OCI-LY1 (cell line): ENCODE measurements at regions not wholly inside any gene's neighbourhood (a gene's known extent, or its start where the extent isn't known, plus 50 kb on each side); places are given as distances from the start of the nearest gene placed in this dataset.

ENCODE experiments used
- EZH2 ChIP-seq: fragments of 200-600 bp; sonication (generic), shearing (Covaris generic); IDR thresholded peaks from 2 replicates; pipeline ENCODE4 v1.8.0; 2017; ENCODE audit warnings: borderline replicate concordance, mixed run types, mild to moderate bottlenecking, antibody characterized with exemption, low read length, moderate library complexity, mixed read lengths
- TF ChIP-seq, protein P1 (sequence below): fragments of 200-600 bp; sonication (generic), shearing (Covaris generic); IDR thresholded peaks from 2 replicates; pipeline ENCODE4 v1.5.1; 2017; ENCODE audit warnings: mild to moderate bottlenecking, antibody characterized with exemption, low read length, moderate library complexity, mixed read lengths

DNA sequence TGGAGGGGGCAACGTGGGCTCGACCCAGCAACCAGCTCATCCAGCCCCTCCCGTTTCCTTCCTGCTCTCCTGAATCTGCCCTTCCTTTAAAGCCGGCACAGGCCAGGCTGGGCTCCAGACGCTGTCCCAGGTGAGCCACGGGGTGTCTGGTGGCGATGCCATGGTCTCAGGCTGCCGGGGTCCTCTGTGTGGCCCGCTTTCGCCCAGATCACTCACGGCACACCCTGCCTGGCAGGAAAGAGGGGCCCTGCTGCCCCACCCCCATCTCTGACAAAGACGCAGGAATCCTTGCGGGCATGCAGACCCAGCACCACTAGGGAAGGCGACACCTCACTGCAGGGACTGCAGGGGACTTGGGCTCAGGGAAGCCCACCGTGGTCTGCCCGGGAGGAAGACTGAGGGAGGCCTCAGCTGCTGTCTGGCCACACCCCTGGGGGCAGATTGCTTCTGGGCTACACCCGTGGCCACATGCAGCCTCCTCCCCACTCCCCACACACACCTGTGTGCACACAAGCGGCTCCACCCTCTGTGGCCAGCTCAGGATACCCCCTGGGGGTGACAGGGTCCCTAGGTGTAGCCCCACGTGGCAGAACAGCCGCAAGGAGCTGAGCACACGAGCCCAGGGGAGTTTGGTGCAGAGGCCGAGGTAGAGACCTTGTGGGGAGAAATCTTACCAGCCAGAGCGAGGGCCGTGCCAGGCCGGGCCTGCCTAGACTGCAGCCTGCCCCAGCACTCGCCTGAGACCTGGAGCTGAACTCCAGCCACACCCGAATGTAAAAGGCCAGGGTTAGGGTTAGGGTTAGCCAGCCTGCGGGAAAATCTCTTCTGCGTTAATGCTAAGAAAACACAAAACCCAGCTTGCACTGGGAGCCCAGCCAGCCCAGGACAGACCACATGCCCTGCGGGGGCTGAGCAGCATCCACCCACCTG is 104.6 kb downstream of the DLL1 start:
- TF ChIP-seq, protein P1, sequence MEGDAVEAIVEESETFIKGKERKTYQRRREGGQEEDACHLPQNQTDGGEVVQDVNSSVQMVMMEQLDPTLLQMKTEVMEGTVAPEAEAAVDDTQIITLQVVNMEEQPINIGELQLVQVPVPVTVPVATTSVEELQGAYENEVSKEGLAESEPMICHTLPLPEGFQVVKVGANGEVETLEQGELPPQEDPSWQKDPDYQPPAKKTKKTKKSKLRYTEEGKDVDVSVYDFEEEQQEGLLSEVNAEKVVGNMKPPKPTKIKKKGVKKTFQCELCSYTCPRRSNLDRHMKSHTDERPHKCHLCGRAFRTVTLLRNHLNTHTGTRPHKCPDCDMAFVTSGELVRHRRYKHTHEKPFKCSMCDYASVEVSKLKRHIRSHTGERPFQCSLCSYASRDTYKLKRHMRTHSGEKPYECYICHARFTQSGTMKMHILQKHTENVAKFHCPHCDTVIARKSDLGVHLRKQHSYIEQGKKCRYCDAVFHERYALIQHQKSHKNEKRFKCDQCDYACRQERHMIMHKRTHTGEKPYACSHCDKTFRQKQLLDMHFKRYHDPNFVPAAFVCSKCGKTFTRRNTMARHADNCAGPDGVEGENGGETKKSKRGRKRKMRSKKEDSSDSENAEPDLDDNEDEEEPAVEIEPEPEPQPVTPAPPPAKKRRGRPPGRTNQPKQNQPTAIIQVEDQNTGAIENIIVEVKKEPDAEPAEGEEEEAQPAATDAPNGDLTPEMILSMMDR: no peak
- TF ChIP-seq EZH2: no peak
